ENCODE measurements at regions not wholly inside any gene's neighbourhood (a gene's known extent, or its start where the extent isn't known, plus 50 kb on each side); places are given as distances from the start of the nearest gene placed in this dataset.

- no peak overlapping the region for H2AFZ ChIP-seq (ENCODE audit: control insufficient read depth, low read depth, low read length)
- no peak for ATAC-seq
- no peak overlapping the region for H3K9ac ChIP-seq (ENCODE audit: control insufficient read depth, insufficient read depth, low read length)
- no TSS peak for BruUV-seq (replicated peaks)
- intact Hi-C loops (cut with micrococcal nuclease; ENCODE audit: unreplicated experiment) (no loop called here), in situ Hi-C loops (cut with MboI) (no loop called here)
- ChIA-PET CTCF (interaction anchor here (0.9 kb wide), 1 partner anchor 9 kb away, joined by 4 read pairs; no protein-coding TSS in a partner anchor), POLR2A (no interaction called here), RAD21 (ENCODE audit: unreplicated experiment) (no interaction called here), SMC1A (ENCODE audit: uncharacterized antibody, unreplicated experiment) (interaction anchor here (0.6 kb wide), 1 partner anchor 165 kb away, joined by 3 read pairs; no protein-coding TSS in a partner anchor)
- H3K27ac ChIP-seq (ENCODE audit: control insufficient read depth, insufficient read depth) = no peak overlapping the region
- FAIRE-seq = no peak
- 0% methylated on average over 1 of the region's 1 CpG for WGBS (ENCODE audit: insufficient coverage, insufficient replicate concordance, low lambda C conversion rate, missing lambda C conversion rate)
- no peaks in the 10 kb centered on the region for H3K36me3 ChIP-seq (ENCODE audit: control insufficient read depth in 2 of 2, insufficient read depth in 2 of 2, low read length in 1 of 2)
- no peaks in the 10 kb centered on the region for H3K79me2 ChIP-seq (ENCODE audit: control insufficient read depth, insufficient read depth, low read length)
- TF ChIP-seq BCL3 (IDR thresholded peaks at IDR 0.05; ENCODE audit: borderline replicate concordance, insufficient read depth, low read depth, low read length, poor library complexity, severe bottlenecking) = no peak
- TF ChIP-seq CBX5 (IDR thresholded peaks at IDR 0.05; ENCODE audit: low read depth) = no peak
- no peak for TF ChIP-seq IKZF2 (IDR thresholded peaks at IDR 0.05)
- TF ChIP-seq WRNIP1 (IDR thresholded peaks at IDR 0.05; ENCODE audit: borderline replicate concordance, low read depth, low read length) = no peak
- no peak for TF ChIP-seq BCLAF1 (IDR thresholded peaks at IDR 0.05)
- no peak for TF ChIP-seq JUNB (IDR thresholded peaks at IDR 0.05)
- H3K9me3 ChIP-seq (replicated peaks; ENCODE audit: control insufficient read depth, insufficient read depth, low read length) = no peaks in the 10 kb centered on the region
- H3K27me3 ChIP-seq (replicated peaks in 1 of 2; ENCODE audit: control insufficient read depth in 2 of 2, insufficient read depth in 2 of 2, low read length in 1 of 2) = no peaks in the 10 kb centered on the region
- no peak overlapping the region for H3K4me2 ChIP-seq (ENCODE audit: control insufficient read depth, insufficient read depth)
- DNase-seq (ENCODE audit: low read depth, low spot score) = no peak
- no peaks in the 10 kb centered on the region for H3K4me1 ChIP-seq (ENCODE audit: control insufficient read depth, insufficient read depth, low read length)
- H3K4me3 ChIP-seq = no peak overlapping the region
- H4K20me1 ChIP-seq (ENCODE audit: control insufficient read depth, insufficient read depth) = no peaks in the 10 kb centered on the region
These were observed 183.4 kb downstream of the CALCRL start for GRCh38 chr2:187264612-187265011.

Measured in GM12878 (cell line).